ENCODE measurements at regions not wholly inside any gene's neighbourhood (a gene's known extent, or its start where the extent isn't known, plus 50 kb on each side); places are given as distances from the start of the nearest gene placed in this dataset.
"Not testable (repeated sequence)": the region's sequence is repeated elsewhere in the genome, so short reads cannot be mapped to it uniquely, and the experiment has no call there.

DNA sequence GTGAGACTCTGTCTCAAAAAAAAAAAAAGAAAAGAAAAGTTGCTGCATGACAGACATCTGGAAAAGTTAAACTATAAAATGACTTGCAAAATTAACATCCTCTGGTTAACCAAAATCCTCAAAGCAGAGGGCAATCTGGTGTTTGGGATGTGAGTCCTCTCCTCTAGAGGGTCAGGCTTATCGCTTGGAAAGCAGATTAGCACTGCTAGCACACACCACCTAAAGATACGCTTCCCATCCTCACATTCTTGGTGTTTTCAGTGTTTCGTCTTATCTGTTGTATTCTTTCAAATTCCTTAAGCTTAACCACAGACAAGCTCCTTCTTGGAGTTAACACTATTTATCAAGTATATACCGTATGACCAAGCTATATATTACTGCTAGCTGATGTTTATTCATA is 198.0 kb downstream of the SOX4 start:
- Histone ChIP-seq H3K27me3 (no peaks in the 10 kb centered on the region), H3K27ac (no peak overlapping the region), H3K36me3 (no peaks in the 10 kb centered on the region), H3K4me1 (no peaks in the 10 kb centered on the region), H3K9me3 (no peaks in the 10 kb centered on the region), H3K4me3 (no peak overlapping the region)
- intact Hi-C loops (cut with DNase I; ENCODE audit: low total_unique reads): no loop called here
- TF ChIP-seq, protein P1, sequence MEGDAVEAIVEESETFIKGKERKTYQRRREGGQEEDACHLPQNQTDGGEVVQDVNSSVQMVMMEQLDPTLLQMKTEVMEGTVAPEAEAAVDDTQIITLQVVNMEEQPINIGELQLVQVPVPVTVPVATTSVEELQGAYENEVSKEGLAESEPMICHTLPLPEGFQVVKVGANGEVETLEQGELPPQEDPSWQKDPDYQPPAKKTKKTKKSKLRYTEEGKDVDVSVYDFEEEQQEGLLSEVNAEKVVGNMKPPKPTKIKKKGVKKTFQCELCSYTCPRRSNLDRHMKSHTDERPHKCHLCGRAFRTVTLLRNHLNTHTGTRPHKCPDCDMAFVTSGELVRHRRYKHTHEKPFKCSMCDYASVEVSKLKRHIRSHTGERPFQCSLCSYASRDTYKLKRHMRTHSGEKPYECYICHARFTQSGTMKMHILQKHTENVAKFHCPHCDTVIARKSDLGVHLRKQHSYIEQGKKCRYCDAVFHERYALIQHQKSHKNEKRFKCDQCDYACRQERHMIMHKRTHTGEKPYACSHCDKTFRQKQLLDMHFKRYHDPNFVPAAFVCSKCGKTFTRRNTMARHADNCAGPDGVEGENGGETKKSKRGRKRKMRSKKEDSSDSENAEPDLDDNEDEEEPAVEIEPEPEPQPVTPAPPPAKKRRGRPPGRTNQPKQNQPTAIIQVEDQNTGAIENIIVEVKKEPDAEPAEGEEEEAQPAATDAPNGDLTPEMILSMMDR (IDR thresholded peaks at IDR 0.05): no peak
- no peak for TF ChIP-seq POLR2A (IDR thresholded peaks at IDR 0.05)
- TF ChIP-seq POLR2AphosphoS5 (IDR thresholded peaks at IDR 0.05): no peak
- DNase-seq (ENCODE audit: low spot score in 2 of 2): no peak

DNA sequence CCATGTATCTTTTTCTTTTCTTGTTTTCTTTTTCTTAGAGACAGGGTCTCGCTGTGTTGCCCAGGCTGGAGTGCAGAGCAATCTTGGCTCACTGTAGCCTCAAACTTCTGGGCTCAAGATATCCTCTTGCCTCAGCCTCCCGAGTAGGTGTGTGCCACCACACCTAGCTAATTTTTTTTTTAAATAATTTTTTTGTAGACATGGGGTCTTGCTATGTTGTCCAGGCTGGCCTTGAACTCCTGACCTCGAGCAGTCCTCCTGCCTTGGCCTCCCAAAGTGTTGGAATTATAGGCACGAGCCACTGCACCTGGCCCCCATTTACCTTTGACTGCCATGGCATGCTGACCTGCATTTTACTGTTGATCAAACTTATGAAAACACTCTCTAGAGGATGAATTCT is 198.6 kb downstream of the SOX4 start:
- no peak for DNase-seq (ENCODE audit: low spot score in 2 of 2)
- H3K9me3 ChIP-seq: no peaks in the 10 kb centered on the region
- TF ChIP-seq POLR2A (IDR thresholded peaks at IDR 0.05): no peak
- no peak for TF ChIP-seq POLR2AphosphoS5 (IDR thresholded peaks at IDR 0.05)
- TF ChIP-seq, protein P1 (IDR thresholded peaks at IDR 0.05): no peak
- no peaks in the 10 kb centered on the region for H3K36me3 ChIP-seq
- H3K4me3 ChIP-seq: no peak overlapping the region
- H3K27me3 ChIP-seq: no peaks in the 10 kb centered on the region
- H3K27ac ChIP-seq: no peak overlapping the region
- intact Hi-C loops (cut with DNase I; ENCODE audit: low total_unique reads): no loop called here
- H3K4me1 ChIP-seq: no peaks in the 10 kb centered on the region

DNA sequence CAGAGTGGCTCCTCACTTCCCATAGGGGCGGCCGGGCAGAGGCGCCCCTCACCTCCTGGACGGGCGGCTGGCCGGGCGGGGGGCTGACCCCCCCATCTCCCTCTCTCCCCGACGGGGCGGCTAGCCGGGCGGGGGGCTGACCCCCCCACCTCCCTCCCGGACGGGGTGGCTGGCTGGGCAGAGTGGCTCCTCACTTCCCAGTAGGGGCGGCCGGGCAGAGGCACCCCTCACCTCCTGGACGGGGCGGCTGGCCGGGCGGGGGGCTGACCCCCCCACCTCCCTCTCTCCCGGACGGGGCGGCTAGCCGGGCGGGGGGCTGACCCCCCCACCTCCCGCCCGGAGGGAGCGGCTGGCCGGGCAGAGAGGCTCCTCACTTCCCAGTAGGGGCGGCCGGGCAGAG is 203.4 kb downstream of the SOX4 start:
- H3K36me3 ChIP-seq; H3K27ac ChIP-seq; H3K27me3 ChIP-seq; intact Hi-C loops (cut with DNase I; ENCODE audit: low total_unique reads); H3K9me3 ChIP-seq; H3K4me1 ChIP-seq; DNase-seq (ENCODE audit: low spot score in 2 of 2); H3K4me3 ChIP-seq: not testable (repeated sequence)

DNA sequence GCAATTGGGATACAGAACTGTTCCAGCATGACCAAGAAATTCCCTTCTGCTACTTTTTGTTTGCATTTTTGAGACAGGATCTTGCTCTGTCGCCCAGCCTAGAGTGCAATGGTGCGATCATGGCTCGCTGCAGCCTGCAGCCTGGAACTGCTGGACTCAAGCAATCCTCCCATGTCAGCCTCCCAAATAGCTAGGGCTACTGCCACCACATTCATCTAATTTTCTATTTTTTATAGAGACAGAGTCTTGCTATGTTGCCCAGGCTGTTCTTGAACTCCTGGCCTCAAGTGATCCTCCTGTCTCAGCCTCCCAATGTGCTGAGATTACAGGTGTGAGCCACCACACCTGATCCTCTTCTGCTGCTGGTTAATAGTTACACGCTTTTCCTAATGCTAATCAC is 204.9 kb downstream of the SOX4 start:
- TF ChIP-seq, protein P1 (IDR thresholded peaks at IDR 0.05): no peak
- TF ChIP-seq POLR2A (IDR thresholded peaks at IDR 0.05): no peak
- no peak for TF ChIP-seq POLR2AphosphoS5 (IDR thresholded peaks at IDR 0.05)
- intact Hi-C loops (cut with DNase I; ENCODE audit: low total_unique reads): no loop called here
- no peaks in the 10 kb centered on the region for H3K36me3 ChIP-seq

DNA sequence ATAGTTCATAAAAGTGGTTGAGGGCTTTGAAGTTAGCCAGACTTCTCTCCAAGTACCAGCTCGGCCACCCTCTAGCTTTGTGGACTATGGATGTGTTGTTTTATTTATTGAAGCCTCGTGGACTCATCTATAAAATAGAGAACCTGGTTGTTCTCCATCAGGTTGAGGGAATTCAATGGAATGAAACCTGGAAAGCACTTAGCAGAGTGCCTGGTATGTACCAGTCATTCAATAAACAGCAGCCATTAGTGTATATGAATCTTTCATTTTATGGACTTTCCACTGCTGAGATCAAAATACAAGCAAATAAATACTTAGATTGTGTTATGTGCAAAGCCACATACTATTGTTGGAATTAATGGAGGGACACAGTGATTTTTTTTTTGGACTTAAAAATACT is 206.8 kb downstream of the SOX4 start:
- DNase-seq (ENCODE audit: low spot score in 2 of 2): no peak
- Histone ChIP-seq H3K4me1 (no peaks in the 10 kb centered on the region), H3K27ac (no peak overlapping the region), H3K4me3 (no peak overlapping the region), H3K36me3 (no peaks in the 10 kb centered on the region), H3K9me3 (no peaks in the 10 kb centered on the region), H3K27me3 (no peaks in the 10 kb centered on the region)
- intact Hi-C loops (cut with DNase I; ENCODE audit: low total_unique reads): no loop called here
- TF ChIP-seq POLR2A (IDR thresholded peaks at IDR 0.05): no peak
- TF ChIP-seq, protein P1 (IDR thresholded peaks at IDR 0.05): no peak
- TF ChIP-seq POLR2AphosphoS5 (IDR thresholded peaks at IDR 0.05): no peak

More for the DNA sequence above, 204.9 kb downstream of the SOX4 start:
- no peaks in the 10 kb centered on the region for H3K4me1 ChIP-seq
- H3K27ac ChIP-seq: no peak overlapping the region
- DNase-seq (ENCODE audit: low spot score in 2 of 2): no peak
- no peaks in the 10 kb centered on the region for H3K9me3 ChIP-seq
- H3K4me3 ChIP-seq: no peak overlapping the region
- H3K27me3 ChIP-seq: no peaks in the 10 kb centered on the region

DNA sequence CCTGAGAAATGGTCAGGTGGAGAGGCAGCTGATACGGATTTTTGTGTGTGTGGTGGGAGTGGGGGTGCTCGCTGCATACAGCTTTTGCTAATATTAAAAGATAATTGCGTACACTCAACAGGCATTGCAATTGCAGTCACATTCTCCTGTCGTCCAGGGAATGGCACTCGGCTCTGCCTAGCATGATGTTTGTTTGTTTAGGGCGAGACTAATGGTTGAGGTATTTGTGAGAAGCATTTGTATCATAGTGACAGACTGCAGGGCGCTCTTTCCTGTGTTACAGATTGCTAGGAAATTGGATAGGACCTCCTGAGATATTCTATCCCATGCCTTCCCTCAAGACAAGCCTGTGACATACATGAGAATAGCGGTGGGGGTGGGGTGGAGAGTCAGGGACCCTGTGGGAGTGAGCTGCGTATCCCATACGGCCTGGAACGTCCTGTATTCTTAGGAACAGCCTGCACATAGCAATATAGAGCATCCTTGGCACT is 207.4 kb downstream of the SOX4 start:
- no peaks in the 10 kb centered on the region for H3K36me3 ChIP-seq
- H3K9me3 ChIP-seq: no peaks in the 10 kb centered on the region
- H3K27me3 ChIP-seq: no peaks in the 10 kb centered on the region
- H3K4me1 ChIP-seq: no peaks in the 10 kb centered on the region
- no peak for DNase-seq (ENCODE audit: low spot score in 2 of 2)
- H3K4me3 ChIP-seq: no peak overlapping the region
- TF ChIP-seq, protein P1 (IDR thresholded peaks at IDR 0.05): no peak
- TF ChIP-seq POLR2A (IDR thresholded peaks at IDR 0.05): no peak
- TF ChIP-seq POLR2AphosphoS5 (IDR thresholded peaks at IDR 0.05): no peak
- H3K27ac ChIP-seq: peak overlapping the region in 1 of 2 donors; percentile 51
- intact Hi-C loops (cut with DNase I; ENCODE audit: low total_unique reads): no loop called here

Measured in breast epithelium (tissue), 4 donors.